ENCODE measurements at regions not wholly inside any gene's neighbourhood (a gene's known extent, or its start where the extent isn't known, plus 50 kb on each side); places are given as distances from the start of the nearest gene placed in this dataset.
"Not testable (repeated sequence)": the region's sequence is repeated elsewhere in the genome, so short reads cannot be mapped to it uniquely, and the experiment has no call there.

DNA sequence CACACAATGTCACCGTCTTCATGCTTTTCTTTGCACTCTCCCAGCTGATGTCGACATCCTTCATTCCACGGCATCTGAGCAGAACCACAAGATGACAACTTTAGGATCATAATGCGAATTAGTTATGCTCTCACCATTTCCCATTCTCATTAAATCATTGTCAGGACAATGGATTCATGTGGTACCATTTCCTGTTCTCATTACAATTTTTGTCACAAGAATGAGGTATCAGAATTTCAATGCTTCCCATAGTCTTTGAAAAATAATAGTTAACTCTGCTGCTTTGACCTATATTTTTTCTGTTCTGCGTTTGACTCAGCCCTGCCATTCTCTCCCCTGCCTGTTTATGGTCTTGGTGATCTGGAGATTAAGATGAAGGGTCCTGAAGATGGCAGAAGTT lies 175.7 kb upstream of the MDFIC2 start:
- DNase-seq (ENCODE audit: low spot score) = no peak

DNA sequence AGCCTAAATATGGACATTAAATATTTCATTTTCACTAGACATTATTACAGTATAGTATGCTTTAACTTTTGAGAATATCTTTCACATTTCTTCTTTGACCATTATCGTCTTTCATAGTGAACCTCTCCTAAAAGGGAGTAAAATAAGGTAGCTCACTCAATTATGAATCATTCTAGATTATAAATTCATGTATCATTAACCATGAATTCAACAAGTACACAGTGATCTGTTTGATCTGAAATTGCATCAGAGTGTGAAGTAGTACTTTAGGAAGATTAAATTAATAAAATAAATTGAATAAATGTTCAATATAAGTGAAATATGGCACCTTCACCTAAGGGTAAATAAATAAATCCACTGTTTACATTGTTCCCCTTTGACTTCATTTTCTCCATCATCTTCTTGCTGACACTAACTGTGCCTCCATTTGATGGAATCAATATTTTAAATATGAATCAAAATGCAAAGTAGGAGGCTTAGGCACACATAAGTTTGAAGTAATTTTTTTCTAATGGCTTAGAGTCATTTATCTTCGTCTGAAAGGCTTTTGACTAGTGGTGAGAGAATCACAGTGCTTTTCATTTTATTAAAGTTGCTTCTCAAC lies 174.1 kb upstream of the MDFIC2 start:
- no peak for DNase-seq (ENCODE audit: low spot score)

DNA sequence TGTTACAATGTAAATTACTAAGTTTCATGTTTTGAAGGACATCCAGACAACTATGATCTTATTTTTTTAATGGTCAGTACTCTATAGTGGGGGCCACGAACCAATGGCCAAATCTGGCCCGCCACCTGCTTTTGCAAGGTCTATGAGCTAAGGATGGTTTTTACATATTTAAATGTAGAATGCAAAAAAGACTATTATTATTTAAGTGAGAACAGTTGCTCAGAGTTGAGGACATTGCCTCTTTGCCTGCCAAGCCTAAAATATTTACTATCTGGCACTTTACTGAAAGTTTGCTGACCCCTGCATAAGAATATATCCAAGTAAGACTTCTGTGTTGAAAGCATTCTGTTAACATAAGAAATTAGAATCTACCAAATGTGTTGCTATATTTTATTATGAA lies 163.7 kb upstream of the MDFIC2 start:
- DNase-seq (ENCODE audit: low spot score) = no peak

DNA sequence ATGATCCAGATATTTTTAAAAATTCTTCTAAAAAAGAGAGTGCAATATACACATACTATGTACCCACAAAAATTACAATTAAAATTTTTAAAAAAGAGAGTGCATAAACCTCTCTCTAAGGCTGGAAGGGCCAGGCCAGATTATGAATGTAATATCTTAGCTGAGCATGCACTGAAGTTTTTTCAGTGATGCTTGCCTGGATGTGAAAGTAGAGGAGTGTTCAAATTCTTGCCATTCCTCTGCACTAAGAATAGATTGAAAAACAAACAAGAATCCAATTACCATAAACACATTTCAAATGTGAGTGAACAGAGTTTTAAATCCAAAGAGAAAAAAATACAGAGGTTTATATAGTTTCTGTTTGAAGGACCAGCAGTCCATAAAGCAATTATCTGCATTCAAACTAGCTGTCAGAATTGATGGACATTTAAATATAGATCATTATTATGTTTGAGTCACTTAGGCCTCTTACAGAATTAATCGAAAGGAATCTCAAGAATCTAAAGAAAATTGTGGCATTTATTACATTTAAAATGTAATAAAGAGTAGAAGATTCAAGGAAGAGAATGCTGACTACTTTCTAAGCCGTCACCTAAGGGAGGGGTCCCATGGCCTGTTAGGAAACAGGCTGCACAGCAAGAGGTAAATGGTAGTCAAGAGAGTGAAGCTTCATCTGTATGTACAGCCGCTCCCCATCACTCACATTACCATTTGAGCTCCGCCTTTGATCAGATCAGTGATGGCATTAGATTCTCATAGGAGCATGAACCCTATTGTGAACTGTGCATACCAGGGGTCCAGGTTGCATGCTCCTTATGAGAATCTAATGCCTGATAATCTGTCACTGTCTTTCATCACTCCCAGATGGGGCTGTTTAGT lies 159.3 kb upstream of the MDFIC2 start:
- DNase-seq (ENCODE audit: low spot score) = peak; percentile 41

DNA sequence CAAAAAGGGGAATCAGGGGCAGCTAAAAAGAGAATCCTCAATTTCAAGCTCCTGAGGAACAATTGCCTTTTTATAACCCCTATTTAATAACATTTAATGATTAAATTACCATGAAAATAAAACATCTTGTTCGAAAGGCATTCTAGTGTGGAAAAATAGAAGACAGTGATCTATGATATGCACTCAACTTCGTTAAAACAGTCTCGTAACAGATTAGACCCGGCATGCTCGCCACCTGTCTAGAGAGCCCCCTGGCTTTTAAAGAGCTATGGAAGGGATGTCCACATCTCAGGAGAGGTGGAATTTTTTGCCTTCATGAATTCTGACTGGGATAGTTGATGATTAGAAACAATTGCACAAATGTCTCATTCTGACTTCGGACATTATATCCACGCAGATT lies 153.7 kb upstream of the MDFIC2 start:
- no peak for DNase-seq (ENCODE audit: low spot score)

DNA sequence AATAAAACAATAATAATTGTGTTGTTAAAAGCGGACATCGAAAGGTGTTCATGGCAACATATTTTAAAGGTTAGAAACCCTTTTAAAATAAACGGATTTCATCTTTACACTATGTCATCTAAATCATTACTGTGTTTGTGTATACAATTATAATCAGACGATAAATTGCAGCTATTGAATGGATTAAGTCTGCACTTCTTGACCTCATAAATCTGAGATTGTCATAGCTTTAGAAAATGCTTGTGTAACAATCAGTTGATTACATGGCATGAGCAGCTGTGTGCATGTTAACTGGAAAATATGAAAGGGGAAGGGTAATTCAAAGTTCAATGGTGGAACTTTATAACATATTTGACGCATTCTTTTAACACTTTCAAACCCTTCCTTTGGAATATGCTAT lies 152.4 kb upstream of the MDFIC2 start:
- DNase-seq (ENCODE audit: low spot score) = no peak

DNA sequence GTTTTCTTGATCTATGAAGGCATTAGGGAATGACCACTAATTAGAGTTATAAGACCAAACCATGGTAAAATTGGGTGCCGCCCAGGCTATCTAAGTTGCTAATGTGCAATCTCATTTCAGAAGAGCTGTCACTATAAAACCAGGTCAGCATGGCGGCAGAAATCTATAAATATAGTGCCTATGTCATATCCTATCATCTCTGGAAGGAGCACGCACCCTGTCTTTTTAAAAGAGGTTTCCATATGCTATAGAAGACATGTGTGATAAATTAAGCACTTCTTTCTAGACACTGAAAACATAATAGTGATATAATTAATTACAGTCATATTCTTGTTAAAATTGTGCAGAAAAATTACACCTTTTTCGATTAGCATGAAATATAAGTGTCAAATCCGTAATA lies 152.0 kb upstream of the MDFIC2 start:
- no peak for DNase-seq (ENCODE audit: low spot score)

DNA sequence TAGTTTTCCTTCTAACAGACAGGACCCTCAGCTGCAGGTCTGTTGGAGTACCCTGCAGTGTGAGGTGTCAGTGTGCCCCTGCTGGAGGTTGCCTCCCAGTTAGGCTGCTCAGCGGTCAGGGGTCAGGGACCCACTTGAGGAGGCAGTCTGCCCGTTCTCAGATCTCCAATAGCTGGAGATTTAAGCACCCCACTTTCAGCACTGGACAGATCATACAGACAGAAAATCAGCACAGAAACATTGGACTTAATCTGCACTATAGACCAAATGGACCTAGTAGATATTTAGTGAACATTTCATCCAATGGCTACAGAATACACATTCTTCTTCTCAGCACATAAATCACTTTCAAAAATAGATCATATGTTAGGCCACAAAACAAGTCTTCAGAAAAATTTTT lies 137.8 kb upstream of the MDFIC2 start:
- not testable (repeated sequence) for DNase-seq (ENCODE audit: low spot score)

DNA sequence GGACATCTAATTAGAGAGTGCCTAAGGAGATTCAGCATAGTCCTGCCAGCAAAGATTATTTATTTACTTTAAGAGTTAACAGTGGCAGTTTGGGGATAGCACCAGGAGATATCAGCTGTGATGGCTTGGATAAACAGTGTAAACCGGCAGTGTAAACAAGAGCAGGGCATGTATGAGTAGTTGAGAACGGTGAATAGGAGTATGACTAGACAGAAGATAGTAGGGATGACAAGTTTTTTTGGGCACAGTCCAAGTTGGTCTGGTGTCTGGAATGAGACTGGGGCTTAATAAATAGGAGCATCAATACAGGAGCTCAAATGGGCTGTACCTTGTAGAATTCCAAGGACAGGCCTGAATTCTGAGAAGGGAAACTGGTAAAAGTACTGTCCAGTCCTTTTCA lies 123.0 kb upstream of the MDFIC2 start:
- not testable (repeated sequence) for DNase-seq (ENCODE audit: low spot score)

DNA sequence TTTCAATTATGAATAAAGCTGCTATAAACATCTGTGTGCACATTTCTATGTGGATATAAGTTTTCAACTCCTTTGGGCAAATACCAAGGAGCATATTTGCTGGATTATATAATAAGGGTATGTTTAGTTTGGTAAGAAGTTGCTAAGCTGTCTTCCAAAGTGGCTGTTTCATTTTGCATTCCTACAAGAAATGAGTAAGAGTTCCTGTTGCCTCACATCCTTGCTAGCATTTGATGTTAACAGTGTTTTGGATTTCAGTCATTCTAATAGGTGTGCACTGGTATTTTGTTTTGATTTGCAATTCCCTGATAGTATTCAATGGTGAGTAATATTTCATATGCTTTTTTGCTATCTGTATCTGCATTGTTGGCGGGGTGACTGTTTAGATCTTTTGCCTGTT lies 120.7 kb upstream of the MDFIC2 start:
- DNase-seq (ENCODE audit: low spot score) = no peak

DNA sequence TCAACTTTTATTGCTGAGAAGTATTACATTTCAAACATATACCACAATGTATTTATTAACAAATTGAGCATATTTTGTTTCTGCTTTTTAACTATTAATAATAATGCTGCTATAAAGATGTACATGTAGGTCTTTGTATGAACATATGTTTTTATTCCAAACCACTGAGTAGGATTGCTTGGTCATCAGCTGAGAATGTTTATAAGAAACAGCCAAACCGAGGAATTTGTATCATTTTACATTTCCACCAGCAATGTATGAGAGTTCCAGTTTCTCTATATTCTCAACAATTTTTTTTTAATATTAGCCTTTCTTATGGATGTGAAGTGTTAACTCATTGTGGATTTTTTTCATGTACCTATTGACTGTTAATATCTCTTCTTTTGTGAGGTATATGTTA lies 119.5 kb upstream of the MDFIC2 start:
- DNase-seq (ENCODE audit: low spot score) = no peak

DNA sequence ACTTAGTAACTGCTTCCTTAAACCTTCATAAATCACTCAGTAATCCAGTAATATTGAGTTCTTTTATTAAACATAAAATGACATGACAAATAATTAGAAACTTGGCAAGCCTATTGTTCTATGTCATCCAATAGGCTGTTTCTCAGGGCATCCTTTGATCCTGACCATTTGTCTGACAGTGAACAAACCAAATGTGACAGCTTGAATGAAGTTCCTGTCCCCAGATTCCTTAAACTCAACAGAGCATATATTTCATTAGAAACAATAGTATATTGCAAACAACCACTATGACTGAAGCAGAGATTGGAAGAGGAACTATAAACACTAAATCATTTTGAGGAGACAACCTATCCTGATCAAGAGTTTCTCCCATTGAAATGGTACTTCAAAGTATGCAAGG lies 113.6 kb upstream of the MDFIC2 start:
- DNase-seq (ENCODE audit: low spot score) = no peak

DNA sequence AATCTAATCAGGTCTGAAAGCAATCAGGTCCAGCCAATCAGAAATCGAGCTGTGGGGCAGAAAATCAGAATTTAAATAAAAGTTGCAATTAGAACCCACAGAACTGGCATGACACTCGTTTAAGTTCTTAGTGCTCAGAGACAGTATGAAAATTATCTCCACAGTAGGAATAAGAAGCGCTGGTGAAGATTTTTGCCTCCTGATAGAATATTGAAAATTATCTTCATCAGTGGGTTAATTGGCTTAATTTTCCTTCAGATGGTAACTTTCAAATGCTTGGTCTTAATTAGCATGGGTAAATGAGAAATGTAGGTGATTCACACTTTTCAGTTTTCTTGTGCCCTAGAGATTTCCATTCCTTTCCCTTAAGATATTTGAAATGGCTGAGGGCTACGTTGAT lies 109.1 kb upstream of the MDFIC2 start:
- DNase-seq (ENCODE audit: low spot score) = no peak

DNA sequence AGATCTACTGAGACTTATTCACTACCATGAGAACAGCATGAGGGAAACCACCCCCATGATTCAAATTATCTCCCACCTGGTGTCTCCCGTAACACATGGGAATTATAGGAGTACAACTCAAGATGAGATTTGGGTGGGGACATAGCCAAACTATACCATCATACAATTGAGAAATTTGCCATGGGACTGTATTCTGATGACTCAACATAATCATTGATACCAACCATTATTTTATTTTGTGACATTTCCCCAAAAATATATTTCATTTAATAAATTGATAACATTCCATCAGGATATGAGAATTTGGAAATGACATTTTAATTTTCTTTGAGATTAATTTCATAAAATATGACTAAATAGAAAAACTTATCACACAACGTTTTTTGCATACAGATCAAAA lies 96.6 kb upstream of the MDFIC2 start:
- DNase-seq (ENCODE audit: low spot score) = no peak

DNA sequence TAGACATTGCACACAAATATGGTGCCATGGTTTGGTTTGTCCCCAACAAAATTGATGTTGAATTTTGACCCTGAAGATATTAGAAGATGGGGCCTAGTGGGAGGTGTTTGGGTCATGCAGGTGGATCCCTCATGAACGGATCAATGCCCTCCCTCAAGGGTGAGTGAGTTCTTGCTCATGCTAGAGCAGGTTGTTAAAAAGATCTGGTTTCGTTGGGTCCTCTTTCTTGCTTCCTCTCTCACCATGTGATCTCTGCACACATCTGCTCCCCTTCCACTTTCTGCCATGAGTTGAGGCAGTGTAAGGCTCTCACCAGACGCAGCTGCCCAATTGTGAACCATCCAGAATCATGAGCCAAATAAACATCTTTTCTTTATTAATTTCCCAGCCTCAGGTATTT lies 87.8 kb upstream of the MDFIC2 start:
- DNase-seq (ENCODE audit: low spot score) = no peak

DNA sequence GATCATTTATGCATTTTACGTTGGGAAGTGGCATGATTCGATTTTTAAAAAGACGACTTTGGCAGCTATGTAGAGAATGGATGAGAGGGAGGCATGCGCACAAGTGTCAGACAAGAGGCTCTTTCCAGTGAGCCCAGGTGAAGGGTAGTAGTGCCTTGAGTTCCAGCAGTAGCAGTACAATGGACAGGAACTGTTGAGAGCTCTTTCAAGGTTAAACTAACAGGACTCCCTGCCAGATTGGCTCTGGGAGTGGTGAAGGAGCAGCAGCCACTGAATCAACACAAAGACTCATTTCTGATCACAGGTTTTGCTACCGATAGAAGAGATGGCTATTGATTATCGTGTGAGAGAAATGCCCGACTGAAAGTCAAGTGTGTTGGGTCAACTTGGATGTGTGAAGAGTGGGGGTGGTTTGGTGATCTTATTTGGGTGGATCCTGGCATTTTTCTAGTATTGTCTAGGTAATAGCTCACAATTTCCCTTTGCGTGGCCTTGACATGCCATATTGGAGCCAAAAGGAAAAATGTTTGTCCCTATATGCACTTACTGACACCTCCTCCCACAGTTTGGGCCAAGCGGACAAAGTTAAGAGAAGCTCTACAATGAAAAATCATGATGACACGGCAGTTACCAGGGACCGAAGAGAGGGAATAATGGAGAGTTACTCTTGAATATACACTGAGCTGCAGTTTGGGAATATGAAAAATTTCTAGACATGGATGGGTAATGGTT lies 81.6 kb upstream of the MDFIC2 start:
- DNase-seq (ENCODE audit: low spot score) = no peak

DNA sequence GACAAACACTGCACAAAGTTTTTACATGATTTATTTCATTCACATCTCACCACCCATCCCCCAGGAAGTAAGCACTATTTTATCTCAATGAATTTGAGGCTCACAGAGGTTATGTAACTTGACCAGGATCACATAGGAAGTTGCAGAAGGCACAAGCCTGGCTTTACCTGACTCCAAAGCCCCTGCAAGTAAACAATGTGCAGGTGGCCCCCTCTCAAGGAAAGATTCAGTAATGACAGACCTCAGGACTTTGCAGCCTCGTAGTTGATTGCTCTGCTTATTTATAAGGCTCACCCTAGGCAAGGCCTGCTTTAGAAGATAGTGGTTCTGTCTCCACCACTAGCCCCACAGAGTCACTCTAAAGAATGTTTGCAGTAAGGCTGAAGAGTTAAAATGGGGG lies 79.8 kb upstream of the MDFIC2 start:
- no peak for DNase-seq (ENCODE audit: low spot score)

DNA sequence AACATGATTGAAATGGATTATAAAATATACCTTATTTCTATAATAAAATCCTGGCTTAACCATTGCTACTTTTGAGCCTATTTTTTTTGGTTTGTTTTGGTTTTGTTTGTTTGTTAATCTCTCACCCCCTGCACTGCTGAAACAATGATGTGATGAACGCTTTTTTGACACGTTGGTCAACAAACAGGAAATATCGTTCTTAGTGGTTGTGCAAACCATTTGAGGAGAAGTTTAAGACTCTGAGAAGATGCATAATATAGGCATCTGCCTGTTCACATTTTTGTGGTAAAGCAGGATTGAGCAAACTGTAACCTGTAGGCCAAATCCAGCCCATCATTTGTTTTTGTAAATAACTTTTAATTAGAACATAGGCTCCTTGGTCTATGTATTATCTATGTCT lies 75.5 kb upstream of the MDFIC2 start:
- no peak for DNase-seq (ENCODE audit: low spot score)

DNA sequence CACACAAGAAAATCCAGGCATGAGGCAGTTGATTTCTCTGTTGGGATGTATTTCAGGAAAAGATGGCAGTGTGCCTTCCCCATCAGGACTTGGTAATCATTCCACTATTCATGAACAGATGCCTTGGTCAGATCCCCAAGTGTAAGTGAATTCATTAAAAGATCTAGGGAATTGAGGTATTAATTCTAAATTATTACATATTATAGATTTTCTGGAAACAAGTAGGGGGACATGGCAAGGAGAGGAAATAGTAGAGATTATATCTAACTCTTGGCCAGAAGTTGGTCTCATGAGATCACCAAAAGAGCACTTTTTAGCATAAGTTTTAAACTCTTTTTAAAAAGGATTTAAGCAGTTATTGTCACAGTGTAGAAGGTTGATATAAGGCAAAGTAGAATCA lies 74.4 kb upstream of the MDFIC2 start:
- no peak for DNase-seq (ENCODE audit: low spot score)

DNA sequence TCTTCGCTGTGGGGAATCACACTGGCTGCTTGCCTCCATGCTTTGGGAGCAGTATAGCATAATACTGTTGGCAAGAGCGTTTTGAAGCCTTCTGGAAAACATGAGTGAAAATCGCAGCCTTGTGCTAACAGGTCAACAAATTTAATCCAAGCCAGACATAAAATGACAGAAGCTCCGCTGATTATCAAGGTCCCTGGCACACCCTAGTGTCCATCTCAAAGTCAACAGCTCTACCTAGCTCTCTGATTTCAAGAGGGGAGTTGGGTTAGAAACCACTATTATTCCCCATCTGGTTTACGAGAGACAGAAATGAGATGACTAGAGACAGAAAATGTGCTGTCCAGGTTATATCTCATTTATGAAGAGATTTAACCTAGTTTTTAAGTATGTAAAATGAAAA lies 73.6 kb upstream of the MDFIC2 start:
- DNase-seq (ENCODE audit: low spot score) = no peak

DNA sequence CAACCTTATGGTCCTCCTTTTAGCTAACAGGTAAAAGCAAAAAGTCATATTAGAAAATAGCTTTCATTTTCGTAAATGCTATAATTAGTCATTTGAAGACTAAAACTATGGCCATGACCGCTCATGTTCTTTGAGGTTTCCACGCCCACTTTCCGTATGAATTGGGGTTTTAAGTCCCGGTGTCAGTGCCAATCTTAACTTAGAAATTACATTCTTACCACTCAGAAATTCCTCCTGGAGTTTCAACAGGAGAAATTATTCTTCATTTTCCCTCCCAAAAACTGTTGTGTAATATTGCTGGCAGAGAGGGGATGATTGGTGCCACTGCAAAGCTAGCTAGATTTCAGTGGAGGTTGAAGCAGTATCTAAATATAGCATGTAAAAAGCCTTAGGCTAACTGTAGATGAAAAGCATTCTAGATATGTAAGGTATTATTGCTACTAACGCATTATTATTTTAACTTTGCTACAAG lies 71.0 kb upstream of the MDFIC2 start:
- DNase-seq (ENCODE audit: low spot score) = no peak

DNA sequence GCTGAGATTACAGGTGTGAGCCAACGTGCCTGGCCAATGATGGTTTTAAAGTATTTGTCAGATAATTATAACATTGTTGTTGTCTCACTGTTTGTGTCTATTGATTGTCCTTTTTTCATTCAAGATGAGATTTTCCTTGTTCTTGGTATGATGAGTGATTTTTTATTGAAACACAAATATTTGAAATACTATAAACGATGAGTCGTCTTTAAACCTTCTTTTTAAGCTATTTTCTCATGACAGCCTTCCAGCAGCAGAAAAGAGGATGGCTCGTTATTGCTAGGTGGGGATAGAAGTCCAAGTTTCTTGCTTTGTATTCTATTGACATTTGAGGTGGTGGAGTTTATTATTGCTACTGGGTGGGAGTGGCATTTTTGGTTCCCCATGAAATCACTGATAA lies 61.7 kb upstream of the MDFIC2 start:
- no peak for DNase-seq (ENCODE audit: low spot score)
